T-helper 22 cell (primary cell): ENCODE measurements at regions not wholly inside any gene's neighbourhood (a gene's known extent, or its start where the extent isn't known, plus 50 kb on each side); places are given as distances from the start of the nearest gene placed in this dataset.
"Not testable (repeated sequence)": the region's sequence is repeated elsewhere in the genome, so short reads cannot be mapped to it uniquely, and the experiment has no call there.

Experiments used
- DNase-seq: peaks from one replicate; pipeline ENCODE4 v3.0.0-alpha.2; 2020; ENCODE audit warnings: low read depth

DNA sequence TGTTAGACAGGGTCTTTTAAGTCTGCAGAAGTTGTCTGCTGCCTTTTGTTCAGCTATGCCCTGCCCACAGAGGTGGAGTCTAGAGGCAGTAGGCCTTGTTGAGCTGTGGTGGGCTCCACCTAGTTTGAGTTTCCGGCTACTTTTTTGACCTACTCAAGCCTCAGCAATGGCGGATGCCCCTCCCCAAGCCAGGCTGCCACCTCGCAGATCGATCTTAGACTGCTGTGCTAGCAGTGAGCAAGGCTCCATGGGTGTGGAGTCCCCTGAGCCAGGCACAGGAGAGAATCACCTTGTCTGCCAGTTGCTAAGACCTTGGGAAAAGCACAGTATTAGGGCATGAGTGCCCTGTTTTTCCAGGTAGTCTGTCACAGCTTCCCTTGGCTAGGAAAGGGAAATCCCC is 664.6 kb upstream of the DPPA4 start:
- DNase-seq: not testable (repeated sequence)

DNA sequence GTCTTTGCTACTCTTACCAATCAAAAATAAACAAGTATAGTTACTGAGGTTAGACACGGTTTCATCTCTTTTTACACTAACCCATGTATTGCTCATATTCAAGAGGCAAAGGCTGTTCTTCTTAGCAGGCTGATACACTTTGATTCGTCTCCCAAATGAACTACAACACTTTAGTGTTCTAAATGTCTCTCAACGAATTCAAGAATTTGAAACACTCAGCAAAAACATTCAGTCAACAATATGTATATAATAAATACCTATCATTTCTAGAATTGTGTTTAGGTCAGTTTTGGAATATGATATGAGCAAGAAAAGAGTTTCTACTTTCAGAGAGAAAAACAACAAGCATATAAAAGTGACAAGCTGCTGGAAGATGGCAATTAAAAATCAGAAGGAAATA is 669.6 kb upstream of the DPPA4 start:
- no peak for DNase-seq

DNA sequence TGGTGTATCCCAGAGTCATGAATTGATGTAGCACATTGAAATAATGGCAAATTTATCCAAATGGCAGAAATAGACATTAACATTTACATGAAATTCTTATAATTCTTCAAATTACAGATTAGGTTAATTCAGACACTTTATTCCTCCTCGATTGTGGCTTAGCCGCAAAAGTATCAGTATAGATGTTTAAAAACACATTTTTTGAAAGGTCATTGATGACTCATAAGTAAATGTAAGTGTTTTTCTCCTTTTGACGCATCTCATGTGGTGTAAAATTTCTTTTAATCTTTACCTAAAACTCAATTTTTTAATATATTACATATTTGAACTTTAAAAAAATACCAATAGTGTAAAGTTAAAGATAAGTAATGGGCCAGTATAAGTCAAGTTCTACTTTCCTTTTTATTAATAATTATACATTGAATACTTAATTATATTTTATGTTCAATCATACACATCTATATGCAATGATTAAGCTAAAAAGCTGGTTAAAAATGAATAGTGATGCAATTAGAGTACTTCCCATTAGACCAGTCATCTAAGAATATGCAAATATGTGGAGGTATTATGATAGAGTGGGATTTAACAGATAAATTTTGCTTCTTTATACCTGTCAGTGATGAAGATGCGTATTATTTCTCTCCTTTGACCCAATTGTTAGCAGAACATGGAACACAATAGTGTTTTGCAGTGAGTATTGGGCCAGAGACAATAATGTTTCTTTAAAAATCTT is 678.1 kb upstream of the DPPA4 start:
- DNase-seq: no peak

DNA sequence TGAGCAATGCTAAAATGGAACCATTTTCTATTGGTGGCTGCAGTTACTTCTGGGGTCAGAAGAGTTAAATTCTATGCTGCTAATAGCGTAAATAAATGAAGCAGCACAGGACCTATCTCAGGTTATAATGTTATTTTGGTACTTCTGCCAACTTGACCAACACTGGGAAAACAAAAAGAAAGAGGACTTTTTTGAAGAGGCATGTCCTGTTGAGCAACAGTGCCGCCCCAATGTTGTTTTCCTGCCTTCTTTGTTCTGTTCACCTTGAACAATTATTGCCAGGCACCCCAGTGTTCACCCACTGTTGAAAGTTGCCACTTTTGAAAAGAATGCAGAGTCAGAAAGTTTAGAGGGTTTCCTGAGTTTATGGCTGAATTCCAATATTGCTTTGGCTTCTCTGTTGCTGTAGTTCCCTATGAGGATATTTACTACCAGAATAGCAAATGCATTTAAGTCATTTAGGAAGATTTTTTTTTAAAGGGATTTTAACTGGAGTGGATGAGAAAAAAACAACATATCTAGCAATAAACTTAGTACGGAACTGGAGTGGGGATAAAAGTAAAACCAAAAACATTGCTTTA is 679.0 kb upstream of the DPPA4 start:
- DNase-seq: no peak

DNA sequence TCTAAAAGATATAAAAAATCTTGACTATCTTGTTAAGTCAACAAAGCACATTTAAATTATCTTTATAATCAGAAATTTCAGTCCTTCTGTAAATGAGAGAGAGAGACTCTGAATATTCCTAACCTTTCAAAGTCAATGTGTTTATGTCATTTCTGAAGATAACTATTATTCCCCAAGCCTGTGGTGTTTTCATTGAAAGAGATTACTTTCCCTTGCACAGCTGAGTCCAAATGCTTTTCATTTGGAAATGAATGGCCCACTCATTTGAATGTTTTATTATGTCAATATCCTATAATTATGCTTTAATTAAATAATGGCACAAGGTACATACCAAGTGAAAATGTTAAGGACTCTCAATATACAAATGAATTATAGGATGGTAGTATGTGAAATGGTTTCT is 680.0 kb upstream of the DPPA4 start:
- no peak for DNase-seq

DNA sequence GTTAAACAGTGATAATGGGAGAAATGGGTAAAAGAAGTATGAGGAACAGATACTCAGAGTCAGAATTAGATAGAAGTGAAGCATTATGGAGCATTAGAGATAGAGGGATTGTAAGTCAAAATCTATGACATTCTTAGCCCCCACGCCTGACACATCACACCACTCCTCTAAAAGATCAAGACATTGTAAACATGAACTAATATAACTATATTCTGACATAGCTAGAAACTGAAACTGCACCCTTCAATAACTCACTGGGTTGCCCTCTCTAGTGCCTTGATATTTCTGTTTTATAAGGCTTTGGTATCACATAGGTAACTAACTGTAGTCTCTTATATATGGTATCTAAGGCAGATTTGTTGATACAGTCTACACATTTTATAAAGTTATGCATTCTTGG is 684.3 kb upstream of the DPPA4 start:
- no peak for DNase-seq

DNA sequence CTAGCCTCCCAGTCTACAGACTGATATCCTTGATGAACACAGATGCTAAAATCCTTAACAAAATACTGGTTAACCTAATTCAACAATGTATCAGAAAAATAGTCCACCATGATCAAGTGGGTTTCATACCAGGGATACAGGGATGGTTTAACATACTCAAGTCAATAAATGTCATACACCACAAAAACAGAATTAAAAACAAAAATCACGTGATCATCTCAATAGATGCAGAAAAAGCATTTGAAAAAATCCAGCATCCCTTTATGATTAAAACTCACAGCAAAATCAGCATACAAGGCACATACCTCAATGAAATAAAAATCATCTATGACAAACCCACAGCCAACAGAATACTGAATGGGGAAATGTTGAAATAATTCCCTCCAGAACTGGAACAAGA is 685.7 kb upstream of the DPPA4 start:
- DNase-seq: not testable (repeated sequence)

DNA sequence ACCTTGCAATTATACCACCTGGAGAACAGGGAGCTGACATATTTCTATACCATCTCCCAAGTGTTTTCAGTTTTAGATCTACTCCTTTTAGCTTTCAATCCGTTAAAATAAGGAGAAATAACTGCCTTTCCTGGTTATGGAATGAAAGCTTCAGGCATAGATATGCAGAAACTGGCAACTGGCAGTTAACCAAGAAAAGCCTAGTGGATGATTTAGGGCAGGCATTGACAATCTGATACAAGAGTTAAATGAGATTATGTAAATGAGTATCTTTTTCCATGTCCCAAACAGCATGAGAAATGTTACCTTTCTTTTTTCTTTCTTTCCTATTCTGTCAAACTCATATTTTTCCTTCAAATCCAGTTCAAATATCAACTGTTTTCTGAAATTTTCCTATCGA is 689.1 kb upstream of the DPPA4 start:
- DNase-seq: no peak

DNA sequence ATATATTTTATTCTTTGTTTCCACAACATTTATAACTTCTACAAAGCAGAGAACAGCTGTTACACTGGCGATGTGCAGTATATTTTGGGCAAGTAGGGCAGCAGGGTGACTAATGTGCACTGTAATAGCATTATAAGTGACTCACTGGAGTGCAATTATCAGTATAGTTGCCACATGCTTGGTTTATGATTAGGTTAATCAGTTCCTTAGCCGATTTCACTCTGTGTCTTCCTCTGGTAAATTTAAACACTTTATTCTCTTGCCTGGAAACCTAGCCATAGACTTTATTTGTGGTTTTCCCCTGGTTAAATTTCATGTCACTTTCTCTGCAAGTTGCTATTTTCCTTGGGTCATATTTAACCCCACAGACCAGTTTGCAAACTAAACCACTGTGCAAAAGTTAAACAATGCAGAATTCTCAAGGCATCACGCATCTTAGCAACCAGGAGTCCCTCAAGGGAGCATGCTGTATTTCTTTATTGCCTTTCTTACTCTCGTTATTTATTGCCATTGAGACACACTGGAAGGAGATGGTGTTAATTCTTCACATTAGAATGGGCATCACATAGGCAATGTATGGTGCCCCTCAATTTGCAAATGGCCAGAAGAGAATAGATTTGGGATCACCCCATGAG is 690.2 kb upstream of the DPPA4 start:
- DNase-seq: no peak

DNA sequence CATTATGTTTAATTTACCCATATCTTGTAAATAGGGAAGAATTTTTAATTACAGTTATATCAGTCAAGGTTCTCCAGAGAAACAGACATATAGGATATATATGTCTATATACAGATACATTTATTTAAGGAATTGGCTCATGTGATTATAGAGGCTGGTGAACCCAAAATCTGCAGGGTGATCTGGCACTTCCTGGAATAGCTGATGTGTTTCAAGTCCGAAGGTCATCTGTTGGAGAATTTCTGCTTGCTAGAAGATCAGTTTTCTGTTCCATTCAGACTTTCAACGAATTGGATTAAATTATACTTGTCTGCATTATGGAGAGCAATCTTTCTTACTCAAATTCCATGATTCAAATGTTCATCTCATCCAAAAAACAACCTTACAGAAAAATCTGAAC is 694.6 kb upstream of the DPPA4 start:
- DNase-seq: no peak

DNA sequence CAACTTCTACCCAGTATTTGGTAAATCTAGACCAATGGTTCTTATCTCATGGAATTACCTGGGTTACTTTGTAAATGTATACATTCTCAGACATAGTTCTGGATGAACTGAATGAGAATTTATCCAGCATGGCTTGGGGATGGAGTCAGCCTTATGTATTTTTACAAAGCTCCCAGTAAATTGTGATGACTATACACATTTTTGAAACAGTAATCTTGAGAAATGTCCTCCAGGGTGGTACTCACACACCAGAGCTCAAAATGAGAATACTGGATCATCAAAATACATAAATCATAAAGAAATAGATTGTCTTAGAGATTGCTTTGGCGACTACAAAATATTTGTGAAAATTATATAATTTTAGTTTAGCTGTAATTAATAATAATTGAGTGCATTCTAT is 722.1 kb upstream of the DPPA4 start:
- DNase-seq: no peak

DNA sequence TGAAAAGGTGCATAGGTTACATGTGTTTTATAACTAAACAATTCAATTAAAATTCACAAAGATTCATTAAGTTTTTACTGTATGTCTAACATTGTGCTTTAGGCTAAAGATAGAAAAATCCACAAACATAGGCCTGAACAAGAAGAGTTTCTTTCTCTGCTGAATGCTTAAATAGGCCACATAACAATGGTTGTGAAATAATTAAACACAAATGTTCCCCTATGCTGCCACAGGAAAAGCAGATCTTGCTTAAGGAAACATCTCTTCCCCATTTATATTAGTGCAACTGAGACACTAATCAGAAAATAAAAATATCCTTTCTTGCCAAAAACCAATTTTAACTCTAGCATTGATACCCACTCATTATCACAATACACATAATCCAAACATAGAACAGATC is 725.4 kb upstream of the DPPA4 start:
- DNase-seq: no peak

DNA sequence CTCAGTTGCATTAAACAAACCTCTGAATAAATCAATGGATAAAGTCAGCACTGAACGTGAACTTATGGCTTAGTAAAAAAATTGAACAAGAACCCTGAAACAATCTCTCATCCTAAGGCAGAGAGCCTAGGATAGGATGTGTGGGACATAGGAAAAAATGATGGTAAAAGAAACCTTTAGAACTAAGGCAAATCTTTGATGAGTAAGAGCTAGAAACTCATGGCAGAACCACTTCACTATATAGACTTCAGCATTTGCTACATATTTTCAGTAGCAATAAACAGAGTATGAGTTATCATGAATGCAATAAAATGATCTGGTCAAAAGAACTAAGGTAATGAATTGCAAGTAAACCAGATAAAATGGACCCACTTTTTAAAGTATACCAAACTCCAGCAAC is 725.8 kb upstream of the DPPA4 start:
- no peak for DNase-seq

DNA sequence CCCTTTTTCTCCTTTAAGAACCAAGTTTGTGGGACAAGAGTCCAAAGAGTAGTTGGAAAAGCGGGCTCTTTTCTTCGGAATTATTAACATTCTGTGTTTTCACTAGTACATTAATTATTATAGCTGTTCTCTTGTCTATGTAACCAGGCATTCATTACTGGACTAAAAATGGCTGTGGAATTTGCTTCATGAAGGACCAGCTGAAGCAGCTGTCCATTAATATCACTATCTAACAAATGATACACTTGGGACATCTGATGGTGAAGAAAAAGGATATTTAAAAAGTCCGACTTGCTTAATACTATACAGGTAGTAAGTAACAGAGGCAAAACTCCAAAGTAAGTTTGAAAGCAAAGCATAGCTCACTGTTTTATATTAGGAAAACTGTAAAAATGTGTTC is 728.9 kb upstream of the DPPA4 start:
- DNase-seq: no peak

DNA sequence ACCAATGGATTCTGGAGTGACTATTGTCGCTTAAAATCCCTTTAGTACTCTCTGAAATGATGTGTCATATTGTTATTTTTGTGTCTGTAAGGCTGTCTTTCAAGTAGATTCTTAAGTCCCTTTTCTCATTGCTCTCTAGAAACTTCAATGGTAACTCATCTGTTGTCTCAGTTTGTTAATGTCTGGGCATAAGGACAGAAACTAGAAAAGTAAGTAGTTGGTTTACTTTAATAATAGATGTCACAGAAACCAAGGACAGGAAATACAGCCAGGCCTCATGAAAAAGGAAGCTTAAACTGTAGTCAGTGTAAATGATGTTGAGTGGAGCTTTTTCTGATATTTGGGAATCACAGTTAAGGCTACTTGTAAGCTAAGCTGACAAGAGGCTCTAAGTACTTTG is 730.2 kb upstream of the DPPA4 start:
- no peak for DNase-seq

DNA sequence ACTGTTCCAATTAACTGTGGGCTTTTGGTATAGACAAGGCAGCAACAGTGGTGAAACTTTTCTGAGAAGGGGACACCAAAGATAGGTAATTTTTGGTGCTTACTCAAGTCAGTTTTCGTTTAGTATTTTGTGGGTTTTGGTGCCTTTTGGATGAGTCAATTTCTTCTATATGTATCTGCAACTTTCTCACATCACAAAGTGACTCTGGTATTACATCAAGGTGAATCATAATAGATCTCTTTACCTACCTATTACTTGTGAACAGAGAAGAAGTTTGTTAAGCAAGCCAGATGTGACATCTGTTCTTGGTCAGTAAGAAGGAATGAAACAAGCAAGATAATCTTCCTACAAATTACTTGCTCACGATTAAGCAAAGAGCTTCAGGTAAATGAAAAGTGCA is 732.4 kb upstream of the DPPA4 start:
- DNase-seq: no peak

DNA sequence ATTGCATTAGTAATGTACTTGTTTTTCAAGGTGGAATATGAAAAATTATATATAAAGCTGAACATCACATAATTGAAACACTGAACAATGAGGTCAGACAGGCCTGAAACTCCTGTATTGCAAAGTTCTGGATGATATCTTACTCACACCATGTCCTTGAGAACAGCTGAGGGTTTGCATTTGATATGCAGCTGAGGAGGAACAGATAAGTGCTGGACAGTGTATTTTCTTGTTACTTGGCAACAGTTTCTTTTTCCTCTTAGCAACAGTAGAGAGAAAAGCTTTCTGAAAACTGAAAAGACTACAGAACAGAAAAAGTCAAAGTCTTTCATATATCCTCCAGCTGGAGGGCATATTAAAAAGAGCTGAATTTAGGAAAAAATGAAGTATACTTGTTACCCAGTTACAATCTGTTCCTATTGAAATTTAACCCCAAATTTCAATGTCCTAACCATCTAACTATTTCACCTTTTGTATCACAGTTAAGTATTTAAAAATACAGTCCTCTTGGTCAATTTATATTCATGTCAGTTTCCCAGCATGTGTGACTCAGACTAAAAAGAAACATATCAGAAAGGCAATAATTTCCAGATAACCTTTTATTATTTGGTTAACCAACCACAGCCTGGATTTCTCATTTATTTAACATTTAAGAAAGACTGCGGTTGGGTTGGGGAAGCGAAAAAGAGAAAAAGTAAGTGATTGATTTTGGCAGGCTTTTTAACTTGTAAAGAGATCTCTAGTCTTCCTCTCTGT is 733.0 kb upstream of the DPPA4 start:
- DNase-seq: no peak

DNA sequence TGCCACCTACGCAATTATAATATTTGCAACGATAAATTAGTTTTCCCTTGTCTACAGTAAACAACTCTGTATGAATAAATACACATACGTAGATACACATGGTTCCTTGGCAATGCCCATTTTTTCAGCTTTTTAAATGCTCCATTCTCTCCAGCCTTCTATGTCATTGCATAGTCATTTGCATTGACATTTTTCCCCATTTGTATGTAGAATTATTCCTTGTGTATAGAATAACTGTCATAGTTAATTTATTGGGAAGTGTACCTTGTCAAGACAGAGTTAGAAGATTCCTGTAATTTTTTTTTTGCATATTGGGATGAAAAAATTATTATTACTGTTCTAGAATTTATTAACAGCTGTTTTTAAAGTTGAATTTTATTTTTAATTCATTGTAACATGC is 736.7 kb upstream of the DPPA4 start:
- DNase-seq: no peak

DNA sequence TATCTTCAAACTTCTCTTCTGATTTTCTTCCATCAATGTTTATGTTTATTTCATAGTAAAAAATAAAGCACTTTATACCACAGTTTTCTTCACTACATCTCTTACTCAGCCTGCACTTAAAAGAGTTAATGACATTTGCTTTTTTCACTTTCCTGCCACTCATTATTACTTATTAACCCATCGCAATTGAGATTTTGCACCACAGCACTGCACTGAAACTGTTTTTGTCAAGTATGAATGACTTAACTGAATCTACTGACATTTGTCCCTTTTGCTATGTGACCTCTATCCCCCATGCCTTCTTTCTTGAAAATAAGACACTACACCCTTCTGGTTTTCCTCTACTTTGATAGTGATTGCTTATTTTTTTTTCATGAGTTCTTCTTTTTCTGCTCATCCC is 739.7 kb upstream of the DPPA4 start:
- no peak for DNase-seq

DNA sequence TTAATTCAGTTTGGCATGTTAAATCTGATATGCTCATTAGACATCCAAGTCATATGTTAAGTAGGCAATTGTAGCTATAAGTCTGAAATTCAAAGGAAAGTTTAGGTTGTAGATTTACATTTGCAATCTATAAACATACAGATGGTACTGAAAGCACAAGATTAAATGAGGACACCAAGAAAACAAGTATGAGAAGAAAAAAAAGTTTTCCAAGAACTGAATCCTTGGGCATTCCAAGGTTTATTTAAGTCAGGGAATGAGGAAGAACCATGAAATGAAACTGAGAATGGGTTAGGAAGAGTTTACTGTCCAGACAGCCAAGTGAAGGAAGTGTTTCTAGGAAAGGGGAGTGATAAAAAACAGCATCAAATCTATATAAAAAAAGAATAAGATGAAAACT is 756.1 kb upstream of the DPPA4 start:
- DNase-seq: no peak

DNA sequence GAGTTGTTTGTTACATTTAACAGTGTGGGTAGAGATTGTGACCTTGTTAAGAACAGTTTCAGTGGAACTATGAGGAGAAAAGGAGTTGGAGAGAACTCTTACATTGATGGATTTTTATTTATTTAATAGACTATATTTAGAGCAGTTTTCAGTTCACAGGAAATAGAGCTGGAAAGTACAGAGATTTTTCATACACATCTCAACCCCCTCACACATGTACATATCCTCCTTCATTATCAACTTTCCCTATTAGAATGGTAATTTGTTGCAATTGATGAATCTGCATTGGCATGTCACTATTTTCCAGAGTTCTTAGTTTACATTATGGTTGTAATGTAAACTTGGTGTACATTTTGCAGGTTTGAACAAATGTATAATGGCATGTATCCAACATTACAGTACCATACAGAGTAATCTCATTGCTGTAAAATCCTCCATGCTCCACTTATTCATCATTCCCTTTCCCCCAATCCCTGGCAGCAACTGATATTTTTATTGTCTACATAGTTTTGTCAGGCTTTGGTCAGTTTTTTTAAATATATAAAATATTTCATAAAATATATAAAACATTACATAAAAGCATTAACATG is 756.6 kb upstream of the DPPA4 start:
- no peak for DNase-seq

DNA sequence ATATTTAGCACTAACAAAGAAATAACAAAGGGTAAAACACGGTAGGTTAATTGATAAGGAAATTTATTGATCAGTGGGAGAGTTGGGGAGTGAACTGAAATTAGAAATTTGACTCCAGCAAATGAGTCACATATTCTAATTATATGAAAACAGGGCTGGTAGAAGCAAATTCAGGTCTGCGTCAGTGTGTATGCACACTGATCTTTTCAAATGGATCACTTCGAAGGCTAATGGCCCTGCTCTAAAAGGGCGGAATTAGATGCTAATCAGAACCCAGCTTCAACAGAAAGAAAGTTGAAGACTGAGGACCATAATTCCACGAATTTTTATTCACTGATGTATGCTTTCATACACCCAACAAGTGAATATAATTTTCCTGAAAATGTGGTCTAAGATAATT is 762.4 kb upstream of the DPPA4 start:
- no peak for DNase-seq

DNA sequence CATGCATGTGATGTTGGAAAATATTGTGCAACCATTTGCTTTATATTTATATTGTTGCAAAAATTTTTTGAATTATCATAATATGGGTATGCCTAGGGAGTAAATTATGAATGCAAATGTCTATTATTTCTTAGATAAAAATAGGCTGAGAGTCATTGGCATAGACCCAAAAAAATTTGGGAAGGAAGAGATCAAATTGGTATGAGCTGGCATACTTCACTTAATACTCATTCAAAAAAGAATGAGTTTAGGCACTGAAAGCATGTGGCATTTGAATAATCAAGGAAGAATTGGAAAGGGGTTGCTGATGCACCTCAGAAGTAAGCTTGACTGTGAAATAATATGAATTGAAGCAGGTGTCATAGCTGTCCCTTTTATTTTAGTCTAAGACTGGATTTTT is 764.0 kb upstream of the DPPA4 start:
- DNase-seq: no peak
